ENCODE measurements at regions not wholly inside any gene's neighbourhood (a gene's known extent, or its start where the extent isn't known, plus 50 kb on each side); places are given as distances from the start of the nearest gene placed in this dataset.

DNA sequence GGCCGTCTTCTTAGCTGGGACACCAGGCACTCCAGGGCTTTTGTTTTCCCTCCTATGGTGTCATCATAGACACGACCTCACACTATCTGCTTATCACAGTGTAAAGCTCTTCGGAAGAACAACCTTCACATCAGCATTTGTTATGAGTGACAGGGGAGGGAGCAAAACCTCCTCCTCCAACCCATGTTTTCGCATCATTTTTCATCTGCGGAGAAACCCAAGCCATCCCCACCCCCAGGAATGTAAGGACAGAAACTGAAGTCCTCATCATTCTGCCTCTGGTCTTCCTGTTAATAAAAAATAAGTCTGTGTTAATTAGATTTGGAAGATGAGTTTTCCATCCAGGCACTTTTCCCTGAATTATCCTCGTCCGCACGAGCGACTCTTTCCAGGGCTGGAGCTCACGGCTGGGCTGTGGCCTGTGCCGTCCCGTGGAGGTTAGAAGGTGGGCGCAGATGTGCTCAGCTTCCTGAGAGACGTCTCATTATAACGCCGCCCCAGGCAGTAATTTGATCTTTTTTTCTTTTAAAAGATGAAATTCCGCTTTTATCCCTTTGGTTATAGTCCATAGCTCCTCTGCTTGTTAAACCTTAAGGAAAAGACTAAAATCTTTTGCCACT, 101.6 kb upstream of the TMEM18 start:
- DNase-seq: no peak

DNA sequence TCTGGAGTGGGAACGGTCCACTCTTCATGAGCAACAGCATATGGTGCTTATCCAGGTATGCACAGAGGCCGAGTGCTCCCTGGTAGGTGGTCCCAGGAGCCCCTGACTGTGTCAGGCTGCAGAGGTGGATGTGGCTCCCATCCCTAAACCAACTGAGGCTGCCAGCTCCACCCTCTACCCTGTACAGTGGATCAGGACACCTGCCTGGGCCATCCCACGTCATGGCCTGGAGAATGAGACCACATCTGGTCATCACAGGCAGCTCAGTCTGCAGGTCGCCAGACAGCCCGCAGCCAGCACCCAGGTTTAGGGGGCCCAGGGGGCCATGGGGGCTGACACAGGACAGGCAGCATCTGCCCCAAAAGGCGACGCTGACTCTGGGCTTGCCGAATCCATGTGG, 100.3 kb upstream of the TMEM18 start:
- DNase-seq: no peak

DNA sequence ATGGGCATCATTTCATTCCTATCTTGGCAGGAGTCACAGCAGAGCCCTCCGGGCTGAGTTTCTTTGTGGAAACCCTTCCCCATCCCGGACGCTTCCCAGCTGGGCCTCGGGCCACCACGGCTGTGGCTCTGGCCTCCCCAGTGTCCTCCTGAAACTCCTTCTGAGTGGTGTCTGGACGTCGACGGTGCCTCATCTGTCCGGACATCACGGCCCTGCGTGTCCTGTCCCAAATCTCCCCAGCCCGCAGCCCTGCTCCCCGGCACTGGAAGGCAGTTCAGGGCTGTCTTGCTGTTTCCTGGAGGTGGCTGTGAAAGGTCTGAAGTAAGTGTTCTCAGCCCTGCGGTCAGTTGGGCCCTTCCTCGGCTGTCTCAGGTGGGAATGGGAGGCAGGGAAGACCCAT, 99.8 kb upstream of the TMEM18 start:
- DNase-seq: no peak

DNA sequence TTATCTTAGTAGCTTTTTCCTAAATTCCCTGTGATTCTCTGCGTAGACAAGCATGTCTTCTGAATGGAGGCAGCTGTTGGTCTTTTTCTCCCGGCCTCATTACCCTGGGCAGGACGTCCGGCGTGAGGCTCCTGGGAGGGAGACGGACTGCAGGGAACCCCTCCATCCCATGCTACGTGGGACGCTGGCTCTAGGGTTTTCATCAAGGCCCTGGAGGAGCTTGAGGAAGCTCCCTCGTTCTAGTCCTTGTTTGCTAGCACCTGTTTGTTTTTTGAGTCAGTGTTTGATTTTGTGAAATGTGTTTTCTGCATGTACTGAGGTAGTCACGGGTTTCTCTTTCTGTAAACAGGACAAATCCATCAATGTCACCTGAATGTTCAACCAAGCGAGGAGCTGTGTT, 99.3 kb upstream of the TMEM18 start:
- DNase-seq: no peak

DNA sequence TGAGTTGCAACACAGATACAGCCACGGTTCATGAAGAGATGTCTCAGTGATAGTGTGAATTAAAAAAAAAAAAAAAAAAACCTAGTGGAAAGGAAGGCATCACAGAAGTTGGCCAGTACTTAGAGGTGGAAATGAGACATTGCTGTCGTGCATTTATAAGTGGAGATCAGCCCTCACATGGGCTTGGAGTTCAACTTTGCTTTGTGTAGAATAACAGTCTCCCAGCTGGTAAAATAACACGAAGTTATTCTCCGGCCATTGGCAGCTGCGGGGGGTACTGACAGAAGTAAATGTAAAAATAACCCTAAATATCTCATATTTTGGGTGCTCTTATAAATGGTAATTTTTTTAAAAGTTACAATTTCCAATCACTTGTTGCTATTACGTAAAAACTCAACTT, 98.8 kb upstream of the TMEM18 start:
- DNase-seq: no peak

DNA sequence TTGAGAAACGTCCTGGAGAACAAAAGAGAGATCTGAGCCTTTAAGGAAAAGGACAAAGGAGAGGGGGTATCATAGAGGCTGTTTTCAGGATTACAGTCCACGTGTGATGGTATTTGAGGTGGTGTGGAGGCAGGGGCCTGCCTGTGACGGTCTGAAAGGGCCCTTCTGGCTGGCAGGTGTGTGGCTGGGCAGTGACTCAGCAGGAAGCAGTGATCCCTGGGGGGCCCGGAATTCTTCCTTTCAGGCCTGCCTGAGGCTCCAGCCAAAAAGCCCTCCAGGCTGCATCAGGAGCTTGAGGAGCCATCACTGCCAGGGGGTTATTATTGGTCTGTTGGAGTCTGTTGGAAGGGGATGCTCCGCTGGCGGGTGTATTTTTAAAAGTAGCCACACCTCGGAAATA, 97.2 kb upstream of the TMEM18 start:
- no peak for DNase-seq

DNA sequence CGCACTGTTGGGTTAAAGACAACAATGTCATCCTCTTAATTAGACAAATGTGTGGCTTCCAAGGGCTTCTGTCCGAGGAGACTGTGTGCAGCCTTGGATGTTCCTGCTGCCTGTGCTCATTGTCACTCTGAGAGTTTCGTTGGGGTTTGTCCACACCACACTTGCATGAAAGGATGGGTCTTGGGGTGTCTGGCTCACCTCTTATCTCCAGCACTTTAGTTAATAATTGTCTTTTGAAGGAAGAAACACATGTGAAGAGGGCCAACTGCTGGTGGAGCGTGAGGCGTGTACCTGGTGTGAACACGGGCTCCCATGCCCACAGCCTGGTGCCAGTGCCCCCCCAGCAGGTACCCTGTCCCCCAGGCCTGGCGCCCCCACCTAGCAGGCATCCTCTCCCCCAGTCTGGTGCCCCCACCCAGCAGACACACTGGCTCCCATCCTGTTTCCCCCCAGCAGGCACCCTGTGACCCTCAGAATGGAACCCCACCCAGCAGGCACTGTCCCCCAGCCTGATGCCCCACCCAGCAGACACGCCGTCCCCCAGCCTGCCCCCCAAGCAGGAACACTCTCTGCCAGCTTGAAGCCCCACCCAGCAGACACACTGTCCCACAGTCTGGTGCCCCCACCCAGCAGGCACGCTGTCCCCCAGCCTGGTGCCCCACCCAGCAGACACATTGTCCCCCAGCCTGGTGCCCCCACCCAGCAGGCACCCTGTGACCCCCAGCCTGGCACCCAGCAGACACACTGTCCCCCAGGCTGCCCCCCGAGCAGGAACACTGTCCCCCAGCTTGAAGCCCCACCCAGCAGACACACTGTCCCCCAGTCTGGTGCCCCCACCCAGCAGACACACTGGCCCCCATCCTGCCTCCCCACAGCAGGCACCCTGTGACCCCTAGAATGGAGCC, 96.3 kb upstream of the TMEM18 start:
- DNase-seq: no peak

DNA sequence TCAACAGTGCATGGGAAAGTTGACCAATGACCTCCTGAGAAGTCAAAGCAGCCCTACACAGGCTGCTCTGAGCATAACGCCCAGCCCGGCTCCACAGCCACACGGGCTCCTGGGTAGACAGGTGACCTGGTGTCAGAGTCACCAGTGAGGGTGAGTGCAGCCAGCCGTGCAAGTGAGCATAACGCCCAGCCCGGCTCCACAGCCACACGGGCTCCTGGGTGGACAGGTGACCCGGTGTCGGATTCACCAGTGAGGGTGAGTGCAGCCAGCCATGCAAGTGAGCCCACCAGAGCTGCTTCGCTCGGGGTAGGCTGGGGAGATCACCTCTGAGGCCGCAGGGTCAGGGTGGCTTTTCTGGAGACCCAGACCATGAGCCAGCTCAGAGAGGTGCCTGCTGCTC, 94.3 kb upstream of the TMEM18 start:
- no peak for DNase-seq

DNA sequence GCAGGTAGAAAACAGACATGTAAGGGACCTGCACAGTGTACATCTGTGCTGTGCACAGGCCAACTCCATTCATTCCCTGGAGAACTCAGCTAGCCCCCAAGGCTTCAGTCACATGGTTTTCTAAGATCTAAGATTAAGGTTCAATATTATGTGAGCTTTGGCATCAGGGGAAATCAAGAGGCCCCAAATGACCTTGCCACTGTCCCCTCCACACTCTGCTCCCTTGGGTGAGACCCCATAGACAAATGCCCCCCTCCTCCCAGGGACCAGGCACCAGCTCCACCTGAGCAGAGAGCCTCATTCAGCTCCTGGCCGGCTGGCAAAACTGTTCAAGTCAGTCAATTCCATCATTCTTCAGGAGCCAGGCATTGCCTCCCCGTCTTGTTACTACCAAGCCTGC, 93.6 kb upstream of the TMEM18 start:
- no peak for DNase-seq

DNA sequence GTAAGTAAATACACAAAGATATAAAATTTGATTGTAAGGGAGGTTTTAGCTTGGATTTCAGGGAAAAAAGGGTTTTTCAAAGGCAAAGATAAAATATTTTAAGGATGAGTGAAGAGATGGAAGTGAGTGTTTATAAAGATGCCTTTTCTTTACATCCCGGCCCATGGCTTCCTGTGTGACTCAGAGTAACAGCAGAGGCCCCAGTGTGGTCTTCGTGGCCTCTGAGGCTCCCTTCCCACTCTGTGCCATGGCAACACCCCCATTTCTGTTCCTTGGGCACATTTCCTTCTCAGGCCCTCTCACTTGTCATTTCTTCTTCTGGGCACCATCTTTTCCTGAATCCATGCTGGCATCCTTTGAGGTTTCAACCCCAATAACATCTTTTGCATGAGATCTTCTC, 92.6 kb upstream of the TMEM18 start:
- DNase-seq: no peak

DNA sequence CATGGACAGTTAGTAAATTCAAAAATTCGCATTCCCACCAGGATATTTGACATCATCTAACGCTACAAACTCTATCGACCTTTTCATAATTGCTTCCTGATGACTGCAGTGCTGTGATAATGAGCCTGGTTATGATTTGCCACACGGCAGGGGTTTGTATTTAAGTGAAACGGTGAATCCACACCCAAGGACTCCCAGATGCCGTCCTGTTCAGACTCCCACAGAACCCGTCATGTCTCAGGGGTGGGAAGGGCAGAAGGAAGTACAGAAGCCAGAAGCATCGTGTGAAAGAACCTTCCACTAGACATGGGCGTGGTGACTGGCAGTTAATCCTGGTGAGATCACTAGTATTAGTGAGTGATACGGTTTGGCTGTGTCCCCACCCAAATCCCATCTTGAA, 91.2 kb upstream of the TMEM18 start:
- DNase-seq: no peak

DNA sequence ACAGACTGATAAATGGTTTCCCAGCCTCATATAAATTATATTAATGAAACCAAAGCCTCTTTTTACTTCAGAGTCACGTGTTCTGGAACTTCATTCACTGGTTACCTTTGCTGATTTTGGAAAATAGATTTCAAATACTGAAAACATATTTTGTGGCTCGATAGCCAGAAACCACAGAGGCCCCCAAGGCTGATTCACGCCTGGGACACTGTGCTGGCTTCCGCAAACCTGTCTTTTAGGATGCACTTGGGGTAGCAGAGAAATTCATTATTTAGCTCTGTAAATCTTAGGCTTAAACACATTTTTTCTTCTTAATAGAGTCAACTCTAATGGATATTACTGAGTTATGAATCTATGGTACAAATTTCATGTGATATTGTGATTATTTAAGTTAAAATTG, 90.7 kb upstream of the TMEM18 start:
- no peak for DNase-seq

DNA sequence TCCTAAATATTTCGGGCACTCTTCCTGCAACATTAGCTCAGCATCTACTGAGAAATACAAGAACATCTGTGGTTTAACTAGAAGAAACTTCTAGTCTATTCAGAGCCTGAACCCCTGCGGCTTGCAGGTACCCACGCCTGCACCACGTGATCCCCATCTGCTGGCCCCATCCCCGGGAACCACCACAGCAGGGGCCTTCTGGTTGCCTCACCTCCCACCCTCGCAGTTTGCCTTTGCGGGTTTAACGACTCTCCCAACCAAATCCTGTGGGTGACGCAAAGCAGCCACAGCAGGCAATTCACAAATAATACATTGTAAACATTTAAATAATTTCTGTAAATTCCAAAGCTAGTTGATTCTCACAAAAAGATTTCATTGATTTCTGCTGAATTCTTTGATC, 90.2 kb upstream of the TMEM18 start:
- DNase-seq: no peak

DNA sequence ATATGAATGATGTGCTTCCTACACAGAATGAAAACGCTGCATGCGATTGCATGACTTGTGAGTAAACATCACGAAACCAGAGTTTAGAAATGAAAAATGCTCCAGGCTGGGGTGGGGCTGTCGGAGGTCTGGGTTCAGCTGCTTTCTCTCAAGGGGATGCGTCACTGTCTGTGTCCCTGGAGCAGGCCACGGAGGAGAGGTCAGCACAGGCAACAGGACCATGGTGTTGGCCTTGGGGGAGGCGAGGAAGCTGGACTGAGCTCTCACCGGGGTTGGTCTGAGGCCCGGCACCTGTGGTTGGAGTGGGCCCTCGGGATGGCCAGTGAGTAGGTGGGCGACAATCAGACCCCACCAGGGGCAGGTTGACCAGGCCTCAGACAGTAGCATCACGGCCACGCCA, 89.0 kb upstream of the TMEM18 start:
- no peak for DNase-seq

DNA sequence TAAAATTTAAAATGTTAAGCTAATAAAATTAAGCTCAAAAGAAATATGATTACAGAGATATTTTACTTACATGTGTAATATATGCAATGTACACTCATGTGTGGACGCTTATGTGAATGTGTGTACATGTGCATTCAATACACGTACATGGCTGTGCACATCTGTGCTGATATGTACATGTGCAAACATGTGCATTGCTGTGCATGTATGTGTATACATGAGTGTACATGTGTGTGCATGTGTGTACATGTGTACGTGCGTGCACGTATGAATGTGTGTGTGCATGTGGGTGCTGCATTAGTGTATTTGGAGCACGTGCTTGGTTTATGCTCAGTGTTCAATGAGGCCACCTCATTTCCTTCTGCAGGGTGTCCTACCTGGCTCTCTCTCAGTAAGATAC, 88.2 kb upstream of the TMEM18 start:
- DNase-seq: no peak

DNA sequence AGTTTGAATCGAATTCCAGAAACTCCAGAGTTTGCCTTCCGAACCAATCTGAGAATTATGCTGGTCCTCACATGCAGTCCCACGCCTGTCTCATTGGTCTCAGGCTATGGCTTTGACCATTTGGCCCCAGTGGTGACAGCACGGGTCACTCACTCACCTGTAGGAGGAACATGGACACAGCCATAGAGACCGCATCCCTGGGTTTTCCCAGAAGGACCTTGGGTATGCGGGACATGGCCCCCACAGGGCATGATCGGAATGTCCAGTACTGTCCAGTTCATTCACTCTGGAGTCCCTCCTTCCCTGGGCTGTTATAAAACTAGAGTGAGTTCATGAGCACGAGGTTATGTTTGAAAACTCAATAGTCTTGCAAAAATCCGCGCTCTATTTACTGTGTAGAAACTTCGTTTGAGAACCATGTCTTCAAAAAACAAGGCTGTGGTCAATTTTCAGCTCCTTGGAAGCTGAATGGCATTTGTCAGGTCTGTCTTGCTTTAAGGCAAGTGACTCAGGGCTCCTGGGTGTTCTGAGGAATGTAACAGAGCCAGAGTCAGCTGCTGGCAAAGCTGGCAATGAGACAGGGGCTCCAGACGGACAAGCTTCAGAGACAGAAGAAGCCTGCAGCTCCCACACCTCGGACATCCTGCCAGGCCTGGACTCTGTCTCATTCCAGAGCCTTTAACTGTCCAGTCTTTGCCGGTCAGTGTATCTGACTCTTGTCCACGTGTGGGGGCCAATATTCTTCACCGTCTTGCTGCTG, 86.7 kb upstream of the TMEM18 start:
- DNase-seq: no peak

DNA sequence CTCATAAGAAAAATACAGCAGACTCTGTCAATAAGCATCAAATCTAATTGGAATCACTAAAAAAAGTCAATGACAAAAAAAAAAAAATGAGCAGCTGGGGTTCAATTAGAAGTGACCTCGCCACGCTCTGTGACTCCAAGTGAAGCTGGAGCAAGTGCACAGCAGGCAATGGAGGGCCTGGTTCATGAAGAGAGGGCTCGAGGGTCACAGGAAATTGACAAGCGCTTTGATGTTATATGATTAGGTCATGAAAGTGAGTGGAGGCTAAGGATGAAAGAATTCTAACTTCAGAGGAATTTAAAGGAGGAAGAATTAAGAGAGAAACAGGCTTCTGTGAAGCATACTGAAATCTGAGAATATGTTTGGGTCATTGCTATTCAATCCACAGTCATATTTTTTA, 85.4 kb upstream of the TMEM18 start:
- DNase-seq: no peak

DNA sequence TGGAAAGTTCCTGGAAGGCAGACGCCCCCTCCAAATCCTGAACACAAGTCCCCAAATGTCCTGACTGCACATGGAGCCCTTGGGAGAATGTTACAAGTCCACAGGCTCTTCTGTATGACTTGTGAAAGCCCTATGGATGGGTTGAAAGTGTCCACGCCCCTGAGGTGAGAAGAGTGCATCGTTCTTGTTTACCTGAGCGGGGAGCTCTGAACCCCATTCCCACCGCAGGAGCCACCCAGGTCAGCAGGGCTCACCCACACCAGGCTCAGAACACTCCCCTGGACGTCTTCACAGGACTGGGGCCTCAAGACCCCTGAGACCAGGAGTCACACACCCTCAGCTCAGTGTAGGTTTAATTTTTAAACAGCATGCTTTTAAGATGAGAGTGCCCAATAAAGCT, 84.2 kb upstream of the TMEM18 start:
- no peak for DNase-seq

DNA sequence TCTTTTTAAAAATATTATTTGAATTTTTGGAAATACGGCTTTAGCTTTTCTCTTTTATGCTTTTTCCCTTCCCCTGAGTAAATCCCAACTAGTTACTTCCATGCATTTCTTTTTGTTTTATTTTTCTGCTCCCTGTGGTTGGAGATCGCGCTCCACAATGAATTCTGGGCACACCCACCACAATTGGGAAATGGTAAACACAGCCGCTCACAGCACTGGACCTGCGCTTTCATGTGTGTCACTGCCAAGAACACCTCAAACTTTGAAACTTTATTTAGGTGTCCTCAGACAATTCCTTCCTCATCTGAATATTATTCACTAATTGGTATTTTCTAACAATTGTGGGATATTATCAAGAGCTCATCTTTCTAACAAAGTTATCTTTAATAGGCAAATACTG, 82.8 kb upstream of the TMEM18 start:
- DNase-seq: no peak

DNA sequence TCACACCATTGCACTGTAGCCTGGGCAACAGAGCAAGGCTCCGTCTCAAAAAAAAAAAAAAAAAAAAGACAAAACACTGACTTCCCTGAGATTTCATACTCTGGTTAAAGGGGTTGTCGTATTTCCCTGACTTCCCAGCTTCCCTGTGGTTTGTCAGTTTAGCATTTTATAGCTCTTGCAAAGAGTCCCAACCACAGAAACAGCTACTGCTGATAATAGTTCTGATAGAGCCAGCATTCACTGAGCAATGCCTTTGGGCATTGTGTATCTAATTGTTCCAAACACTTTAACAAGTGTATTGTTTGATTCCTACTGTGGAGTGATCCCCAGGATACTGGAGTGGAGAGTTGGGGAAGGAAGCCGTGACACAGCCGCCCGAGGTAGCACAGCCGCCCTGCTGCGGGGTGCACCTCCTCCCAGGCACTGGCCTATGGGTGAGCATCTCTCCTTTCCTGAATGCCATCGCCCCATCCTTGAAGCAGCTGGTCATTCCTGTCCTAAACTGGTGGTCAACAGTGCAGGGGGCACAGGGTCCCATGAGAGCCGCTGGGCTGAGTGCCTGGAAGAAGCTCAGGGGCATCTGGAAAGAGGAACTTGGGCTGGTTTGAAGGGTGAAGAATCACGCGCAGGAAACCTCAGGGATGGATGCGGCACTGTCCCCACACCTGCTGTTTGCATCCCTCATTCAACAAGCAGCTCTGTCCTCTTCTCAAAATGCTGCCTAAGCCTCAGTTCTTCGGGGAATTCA, 81.0 kb upstream of the TMEM18 start:
- no peak for DNase-seq

DNA sequence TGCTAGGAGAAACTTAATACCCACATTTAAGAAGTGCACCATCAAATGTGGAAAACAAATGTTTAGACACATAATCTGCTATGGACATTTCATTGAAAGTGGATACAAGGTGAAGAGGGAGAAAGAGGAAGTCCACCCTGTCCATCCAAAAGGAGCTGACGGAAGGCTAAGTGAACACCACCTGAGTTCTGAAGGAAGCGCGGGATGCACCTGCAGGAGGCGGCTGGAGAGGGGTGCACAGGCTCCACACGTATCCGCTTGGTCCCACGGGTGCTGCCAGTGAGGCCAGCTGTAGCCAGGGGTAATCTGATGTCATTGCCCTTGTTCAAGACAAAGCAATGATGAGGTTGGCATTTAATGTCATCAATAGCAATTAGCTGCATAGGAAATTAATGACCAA, 75.9 kb upstream of the TMEM18 start:
- no peak for DNase-seq

DNA sequence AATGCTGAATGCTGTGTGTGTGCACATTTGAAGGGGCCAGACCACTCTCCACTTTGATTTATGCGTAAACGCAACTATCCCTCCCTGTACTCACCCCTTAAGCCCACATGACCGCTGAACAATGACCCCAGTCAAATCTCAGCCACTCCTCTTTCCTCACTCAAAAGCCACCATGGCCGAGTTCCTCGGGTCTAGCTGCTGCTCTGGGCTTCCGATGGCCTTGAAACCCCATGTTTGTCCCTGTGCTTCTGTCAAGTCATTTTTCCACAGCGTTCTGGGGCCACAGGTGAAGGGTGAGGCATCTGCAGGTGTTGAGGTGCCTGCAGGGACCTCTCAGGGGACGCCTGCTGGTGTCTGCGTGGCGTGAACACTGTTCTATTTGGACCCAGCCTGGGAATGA, 74.3 kb upstream of the TMEM18 start:
- no peak for DNase-seq

DNA sequence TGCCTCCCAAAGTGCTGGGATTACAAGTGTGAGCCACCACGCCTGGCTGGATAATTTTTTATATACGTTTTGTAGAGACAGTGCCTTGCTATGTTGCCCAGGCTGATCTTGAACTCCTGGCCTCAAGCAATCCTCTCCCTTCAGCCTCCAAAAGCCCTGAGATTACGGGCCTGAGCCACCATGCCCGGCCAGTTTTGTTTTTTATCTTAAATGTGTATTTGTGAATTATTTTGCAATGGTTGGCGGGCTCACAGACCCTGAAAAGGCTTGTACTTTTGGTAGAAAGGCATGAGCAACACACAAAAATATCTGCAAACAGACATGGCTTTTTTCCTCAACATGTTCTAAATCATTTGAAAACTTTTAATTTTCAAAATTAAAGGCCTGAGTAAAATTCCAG, 73.4 kb upstream of the TMEM18 start:
- no peak for DNase-seq
